Neutrophil (primary cell): ENCODE measurements at regions not wholly inside any gene's neighbourhood (a gene's known extent, or its start where the extent isn't known, plus 50 kb on each side); places are given as distances from the start of the nearest gene placed in this dataset.

ENCODE experiments used
- H3K27ac ChIP-seq: fragments of 200-600 bp; sonication (generic); 2 replicates; pipeline ENCODE4 v1.5.1; 2016; ENCODE audit warnings: mild to moderate bottlenecking, moderate library complexity
- H3K27me3 ChIP-seq: fragments of 200-600 bp; sonication (generic); 2 replicates; pipeline ENCODE4 v1.6.0; 2016; ENCODE audit warnings: mild to moderate bottlenecking
- H3K36me3 ChIP-seq: fragments of 200-600 bp; sonication (generic); 2 replicates; pipeline ENCODE4 v1.5.1; 2017
- H3K4me1 ChIP-seq, 2 experiments: fragments of 200-600 bp in 1 of 2; sonication (generic) in 1 of 2; 1 replicate in 1 of 2; 2 replicates in 1 of 2; pipeline versions ENCODE4 v1.5.1 to v1.6.1; 2013 to 2016; ENCODE audit warnings: low read depth in 1 of 2, low read length in 1 of 2, mild to moderate bottlenecking in 1 of 2, moderate library complexity in 1 of 2; ENCODE audit not compliant: control insufficient read depth in 1 of 2, insufficient read depth in 1 of 2
- H3K4me3 ChIP-seq, 2 experiments: fragments of 200-600 bp in 1 of 2; sonication (generic) in 1 of 2; 1 replicate in 1 of 2; 2 replicates in 1 of 2; pipeline ENCODE4 v1.5.1; 2013 to 2016; ENCODE audit warnings: low read depth in 1 of 2, low read length in 1 of 2, mild to moderate bottlenecking in 1 of 2, moderate library complexity in 1 of 2
- H3K9me3 ChIP-seq: fragments of 200-600 bp; sonication (generic); 2 replicates; pipeline ENCODE4 v1.5.1; 2016
- CTCF ChIP-seq: fragments of 200-600 bp; sonication (generic); IDR thresholded peaks from 2 replicates; pipeline ENCODE4 v1.5.1; 2016; ENCODE audit warnings: antibody characterized with exemption

- TF ChIP-seq CTCF: no peak
- no peaks in the 10 kb centered on the region for H3K36me3 ChIP-seq
- H3K4me1 ChIP-seq: peaks cover 5 to 6% of the 10 kb centered on the region in 2 experiments
- no peak overlapping the region for H3K27ac ChIP-seq
- no peaks in the 10 kb centered on the region for H3K9me3 ChIP-seq
- H3K4me3 ChIP-seq: no peak overlapping the region
- peaks cover 81% of the 10 kb centered on the region for H3K27me3 ChIP-seq
Observed at GRCh38 chr3:160130071-160130470, 95.2 kb upstream of the C3orf80 start.

- Histone ChIP-seq H3K36me3 (no peaks in the 10 kb centered on the region), H3K4me1 (peaks cover 5 to 6% of the 10 kb centered on the region in 2 experiments), H3K4me3 (no peak overlapping the region), H3K27me3 (peaks cover 77% of the 10 kb centered on the region), H3K27ac (no peak overlapping the region), H3K9me3 (no peaks in the 10 kb centered on the region)
- TF ChIP-seq CTCF: no peak
Observed at GRCh38 chr3:160130950-160131349, 94.3 kb upstream of the C3orf80 start.

- H3K27me3 ChIP-seq: peaks cover 64% of the 10 kb centered on the region
- TF ChIP-seq CTCF: no peak
- H3K9me3 ChIP-seq: no peaks in the 10 kb centered on the region
- no peak overlapping the region for H3K4me3 ChIP-seq
- no peaks in the 10 kb centered on the region for H3K36me3 ChIP-seq
- no peak overlapping the region for H3K27ac ChIP-seq
- peaks cover 5 to 6% of the 10 kb centered on the region in 2 experiments for H3K4me1 ChIP-seq
Observed at GRCh38 chr3:160132226-160132625, 93.0 kb upstream of the C3orf80 start.

GRCh38 chr3:160133757-160134156 lies 91.5 kb upstream of the C3orf80 start:
- Histone ChIP-seq H3K9me3 (no peaks in the 10 kb centered on the region), H3K27ac (no peak overlapping the region)

GRCh38 chr3:160134454-160134853 lies 90.8 kb upstream of the C3orf80 start:
- Histone ChIP-seq H3K4me1 (peaks cover 3 to 4% of the 10 kb centered on the region in 2 experiments), H3K9me3 (no peaks in the 10 kb centered on the region), H3K27me3 (peaks cover 44% of the 10 kb centered on the region), H3K27ac (no peak overlapping the region), H3K36me3 (no peaks in the 10 kb centered on the region), H3K4me3 (no peak overlapping the region)
- TF ChIP-seq CTCF: no peak

More at GRCh38 chr3:160133757-160134156, 91.5 kb upstream of the C3orf80 start:
- Histone ChIP-seq H3K4me3 (no peak overlapping the region), H3K27me3 (peaks cover 49% of the 10 kb centered on the region), H3K4me1 (peaks cover 5 to 6% of the 10 kb centered on the region in 2 experiments), H3K36me3 (no peaks in the 10 kb centered on the region)
- no peak for TF ChIP-seq CTCF

- Histone ChIP-seq H3K27ac (no peak overlapping the region), H3K36me3 (no peaks in the 10 kb centered on the region), H3K4me3 (no peak overlapping the region), H3K9me3 (no peaks in the 10 kb centered on the region), H3K4me1 (no peaks in the 10 kb centered on the region), H3K27me3 (peaks cover 40% of the 10 kb centered on the region)
- no peak for TF ChIP-seq CTCF
Observed at GRCh38 chr3:160134964-160135363, 90.3 kb upstream of the C3orf80 start.
